LNCaP clone FGC (cell line): ENCODE measurements at regions not wholly inside any gene's neighbourhood (a gene's known extent, or its start where the extent isn't known, plus 50 kb on each side); places are given as distances from the start of the nearest gene placed in this dataset.

Experiments
- DNase-seq: peaks from one replicate; pipeline ENCODE4 v3.0.0-alpha.2; 2011; ENCODE audit warnings: low read depth
- H3K4me3 ChIP-seq: 2 replicates; pipeline ENCODE4 v1.5.1; 2011; ENCODE audit warnings: mild to moderate bottlenecking, low read depth, low read length, control low read depth
- TF ChIP-seq, protein P1 (sequence below): IDR thresholded peaks from 2 replicates; pipeline ENCODE4 v1.5.1; 2012; ENCODE audit warnings: mild to moderate bottlenecking; ENCODE audit not compliant: control insufficient read depth, insufficient read depth; ENCODE audit errors: extremely low read depth

DNA sequence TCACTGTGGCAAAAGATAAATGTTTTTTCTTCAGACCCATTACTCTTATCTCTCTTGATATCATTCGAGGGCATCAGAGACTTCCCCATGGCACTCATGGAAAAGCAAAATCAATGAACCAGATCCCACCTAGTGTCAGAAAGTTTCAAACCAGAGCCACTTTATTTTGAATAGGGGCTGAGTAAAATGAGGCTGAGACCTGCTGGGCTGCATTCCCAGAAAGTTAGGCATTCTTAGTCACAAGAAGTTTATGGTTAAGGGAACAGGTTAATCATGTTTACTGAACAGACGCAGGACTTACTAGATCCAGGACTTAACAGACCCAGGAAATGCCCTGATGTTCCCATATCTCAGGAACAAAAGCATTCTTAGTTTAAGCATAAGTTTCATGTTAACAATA is 369.9 kb downstream of the BTBD3 start:
- peak; percentile 13 for DNase-seq
- no peak overlapping the region for H3K4me3 ChIP-seq
- TF ChIP-seq, protein P1, sequence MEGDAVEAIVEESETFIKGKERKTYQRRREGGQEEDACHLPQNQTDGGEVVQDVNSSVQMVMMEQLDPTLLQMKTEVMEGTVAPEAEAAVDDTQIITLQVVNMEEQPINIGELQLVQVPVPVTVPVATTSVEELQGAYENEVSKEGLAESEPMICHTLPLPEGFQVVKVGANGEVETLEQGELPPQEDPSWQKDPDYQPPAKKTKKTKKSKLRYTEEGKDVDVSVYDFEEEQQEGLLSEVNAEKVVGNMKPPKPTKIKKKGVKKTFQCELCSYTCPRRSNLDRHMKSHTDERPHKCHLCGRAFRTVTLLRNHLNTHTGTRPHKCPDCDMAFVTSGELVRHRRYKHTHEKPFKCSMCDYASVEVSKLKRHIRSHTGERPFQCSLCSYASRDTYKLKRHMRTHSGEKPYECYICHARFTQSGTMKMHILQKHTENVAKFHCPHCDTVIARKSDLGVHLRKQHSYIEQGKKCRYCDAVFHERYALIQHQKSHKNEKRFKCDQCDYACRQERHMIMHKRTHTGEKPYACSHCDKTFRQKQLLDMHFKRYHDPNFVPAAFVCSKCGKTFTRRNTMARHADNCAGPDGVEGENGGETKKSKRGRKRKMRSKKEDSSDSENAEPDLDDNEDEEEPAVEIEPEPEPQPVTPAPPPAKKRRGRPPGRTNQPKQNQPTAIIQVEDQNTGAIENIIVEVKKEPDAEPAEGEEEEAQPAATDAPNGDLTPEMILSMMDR = no peak

DNA sequence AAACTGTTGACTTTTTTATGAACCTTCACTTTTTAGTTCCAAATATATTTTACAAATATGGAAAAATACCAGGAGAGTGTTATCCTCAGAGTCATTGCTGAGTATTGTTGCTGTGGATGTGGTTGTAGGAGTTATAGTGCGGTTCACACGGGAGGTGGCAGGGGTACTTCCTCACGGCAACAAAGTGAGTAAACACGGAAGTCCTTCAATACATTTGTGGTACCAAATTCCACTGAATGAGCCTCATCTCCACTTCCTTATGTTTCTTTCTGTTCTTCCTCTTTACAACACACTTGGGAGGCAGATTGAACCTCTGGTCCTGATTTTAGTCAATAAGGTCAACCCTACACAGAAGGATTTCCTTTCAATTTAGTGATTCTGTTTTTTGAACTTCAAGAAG is 371.8 kb downstream of the BTBD3 start:
- TF ChIP-seq, protein P1 = no peak

DNA sequence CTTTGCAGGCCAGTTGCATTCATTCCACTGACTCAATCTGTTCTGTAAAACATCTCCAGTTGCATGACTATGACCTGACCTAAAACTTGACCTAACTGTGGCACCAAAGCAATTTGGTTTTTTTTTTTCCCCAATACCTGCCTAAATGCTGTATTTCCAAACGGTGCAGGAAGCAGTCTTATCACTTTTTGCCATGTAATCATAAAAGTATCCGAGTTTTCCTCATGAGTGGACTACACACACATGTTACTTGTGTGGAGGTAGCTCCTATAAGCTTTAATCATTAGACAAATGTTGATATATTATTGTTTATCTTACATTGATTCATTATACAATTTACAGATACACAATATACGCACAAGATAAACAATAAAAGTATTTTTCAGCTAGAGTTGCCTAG is 373.7 kb downstream of the BTBD3 start:
- TF ChIP-seq, protein P1 = no peak
- DNase-seq = no peak
- H3K4me3 ChIP-seq = no peak overlapping the region

More for the DNA sequence above, 371.8 kb downstream of the BTBD3 start:
- no peak for DNase-seq
- H3K4me3 ChIP-seq = no peak overlapping the region

DNA sequence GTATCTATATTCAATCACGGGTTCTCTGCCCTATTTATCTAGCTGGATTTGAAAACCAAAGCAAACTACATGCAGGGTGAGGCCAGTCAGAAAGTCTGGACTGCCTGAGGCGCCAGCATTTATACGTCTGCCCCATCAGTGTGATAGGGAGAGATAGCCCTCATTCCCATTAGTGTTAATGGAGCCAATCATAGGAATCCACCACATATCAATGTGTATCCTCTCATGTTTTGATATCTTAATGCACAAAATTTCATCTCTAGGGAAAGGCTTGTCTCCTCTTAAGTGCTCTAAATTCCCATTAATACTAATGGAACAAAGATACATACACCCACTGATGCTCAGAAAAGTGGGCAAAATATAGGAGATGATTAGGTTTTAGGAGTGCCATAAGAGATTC is 376.2 kb downstream of the BTBD3 start:
- TF ChIP-seq, protein P1 = no peak
- no peak overlapping the region for H3K4me3 ChIP-seq
- no peak for DNase-seq

DNA sequence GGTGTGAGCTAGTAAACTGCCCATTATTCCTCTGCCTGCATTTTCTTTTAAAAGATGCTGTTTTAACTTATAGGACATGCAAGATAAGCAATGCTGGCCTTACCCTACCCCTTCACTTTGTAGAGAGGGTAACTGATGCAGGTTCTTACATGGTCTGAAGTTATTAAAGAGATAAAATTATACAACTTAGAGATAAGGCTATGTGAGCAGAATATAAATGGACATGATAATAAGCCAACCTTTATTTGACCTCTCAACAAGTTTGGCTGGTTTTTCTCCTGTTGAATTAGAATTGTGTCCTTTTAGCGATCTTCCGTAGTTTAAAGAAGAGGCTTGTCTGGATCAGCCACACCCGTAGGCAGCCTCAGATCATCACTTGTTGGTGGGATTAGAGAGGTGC is 377.0 kb downstream of the BTBD3 start:
- H3K4me3 ChIP-seq = no peak overlapping the region
- TF ChIP-seq, protein P1 = no peak
- DNase-seq = no peak

DNA sequence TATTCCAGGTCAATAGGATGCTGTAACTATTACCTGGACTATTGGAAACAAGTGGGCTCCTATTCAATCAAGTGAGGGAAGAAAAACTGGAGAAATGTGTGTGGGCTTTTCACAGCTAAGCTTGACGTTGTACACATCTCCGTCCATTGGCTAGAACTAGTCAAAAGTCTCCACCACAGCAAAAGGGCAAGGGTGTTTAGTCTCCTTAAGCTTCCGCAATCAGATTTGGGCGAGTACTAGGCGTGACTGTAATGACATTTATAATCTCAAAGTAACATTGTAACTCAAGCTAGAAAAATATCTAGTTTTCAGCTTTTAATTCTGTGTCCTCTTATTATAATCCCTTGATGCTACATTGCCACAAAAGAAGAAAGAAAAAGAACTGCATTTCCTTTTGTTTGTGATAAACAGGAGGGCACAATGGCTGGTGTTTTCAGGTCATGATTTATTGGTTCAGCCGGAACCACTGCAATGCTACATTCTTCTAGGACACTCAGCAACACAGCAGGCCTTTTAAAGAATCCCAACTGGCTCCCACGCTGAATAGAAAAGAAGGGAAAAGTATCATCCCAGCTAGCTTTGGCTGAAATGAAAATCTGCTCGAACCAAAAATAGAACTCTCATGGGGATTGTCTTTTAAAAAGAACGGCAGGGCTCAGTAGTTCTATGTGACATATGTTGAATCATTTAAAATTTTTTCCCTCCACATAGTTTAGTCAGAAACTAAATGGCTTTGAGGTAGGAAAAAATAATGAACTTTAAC is 387.7 kb downstream of the BTBD3 start:
- TF ChIP-seq, protein P1 = no peak
- no peak overlapping the region for H3K4me3 ChIP-seq
- DNase-seq = no peak

DNA sequence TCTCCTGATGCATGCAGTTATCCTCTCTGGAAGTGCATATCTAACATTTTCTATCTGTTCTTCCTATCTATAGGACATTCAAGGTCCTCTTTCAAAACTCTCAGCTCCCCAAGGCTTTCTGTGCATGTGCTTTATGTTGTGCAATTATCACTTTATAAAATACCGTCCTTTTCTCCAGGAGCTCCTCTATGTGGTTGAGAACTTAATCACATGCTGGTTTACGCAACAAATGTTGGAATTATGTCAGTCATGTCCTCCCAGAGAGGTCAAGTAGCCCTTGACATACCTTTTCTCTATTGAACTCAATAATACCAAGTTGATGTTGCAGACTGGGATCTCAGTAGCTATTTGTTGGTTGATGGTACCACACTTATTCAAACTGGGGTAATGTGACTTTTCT is 388.4 kb downstream of the BTBD3 start:
- TF ChIP-seq, protein P1 = no peak
- no peak for DNase-seq
- H3K4me3 ChIP-seq = no peak overlapping the region
